Spleen (tissue), 7 donors: ENCODE measurements at regions not wholly inside any gene's neighbourhood (a gene's known extent, or its start where the extent isn't known, plus 50 kb on each side); places are given as distances from the start of the nearest gene placed in this dataset.

Experiments used
- POLR2A ChIP-seq, 3 donors: fragments of 450-650 bp; IDR thresholded peaks; one replicate each; pipeline ENCODE4 v1.5.1; 2017; ENCODE audit warnings: antibody characterized with exemption in 3 of 3, mild to moderate bottlenecking in 1 of 3
- POLR2AphosphoS5 ChIP-seq, 3 donors: sonication (generic); formaldehyde crosslinking; IDR thresholded peaks; one replicate each; pipeline ENCODE4 v1.5.1; 2017; ENCODE audit warnings: antibody characterized with exemption in 3 of 3
- TF ChIP-seq, protein P1 (sequence below), 11 experiments: fragments of 200-600 bp in 7 of 11; fragments of 450-650 bp in 4 of 11; sonication (generic) in 4 of 11; IDR thresholded peaks in 8 of 11; conservative IDR thresholded peaks in 3 of 11; 1 replicate in 7 of 11; 2 replicates in 4 of 11; pipeline versions ENCODE4 v1.4.0 to v1.8.0; 2016 to 2021; ENCODE audit warnings: antibody characterized with exemption in 11 of 11, inconsistent platforms in 4 of 11, mild to moderate bottlenecking in 1 of 11
- donor health status: DM: no; HTN: no; CAD: no; lungs with moderate emphysema.
- donor health status: DM: no; HTN: no; CAD: no.
- donor health status: DM: no; HTN: no; CAD: no.

DNA sequence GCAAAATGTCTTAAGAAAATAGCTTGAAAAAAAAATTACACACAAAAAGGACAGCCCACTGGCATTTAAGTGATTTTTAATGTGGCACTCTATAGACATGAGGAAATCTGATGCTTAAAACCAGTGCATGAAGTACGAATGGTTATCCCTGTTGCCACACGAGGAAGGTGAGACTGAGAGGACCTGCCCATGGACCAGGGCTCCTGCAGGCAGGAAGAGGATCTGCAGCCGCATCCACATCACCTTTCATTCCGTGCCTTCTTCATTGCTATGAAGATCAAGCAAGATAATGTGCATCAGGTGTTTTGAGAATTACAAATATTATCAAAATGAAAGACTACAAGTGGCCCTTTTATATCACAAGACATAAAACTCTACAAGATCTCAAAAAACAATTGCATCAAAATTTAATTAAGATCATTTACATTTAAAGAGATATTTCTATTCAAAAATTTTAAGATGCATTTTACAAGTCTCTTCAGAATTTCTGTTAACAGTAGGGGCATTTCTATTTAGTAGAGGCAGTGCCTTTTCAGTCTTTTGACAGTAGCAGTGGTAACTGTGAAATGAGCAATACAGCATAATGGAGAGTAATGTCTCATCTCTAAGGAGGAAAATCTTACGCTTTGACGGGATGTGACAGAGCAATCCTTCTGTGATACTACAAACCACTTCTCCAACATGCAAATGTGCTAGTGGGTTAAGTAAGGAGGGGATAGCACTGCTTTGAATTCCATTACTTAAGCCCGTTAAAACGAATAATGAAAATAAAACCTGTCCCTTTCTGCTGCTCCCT lies 83.4 kb downstream of the SLC5A7 start:
- TF ChIP-seq, protein P1, sequence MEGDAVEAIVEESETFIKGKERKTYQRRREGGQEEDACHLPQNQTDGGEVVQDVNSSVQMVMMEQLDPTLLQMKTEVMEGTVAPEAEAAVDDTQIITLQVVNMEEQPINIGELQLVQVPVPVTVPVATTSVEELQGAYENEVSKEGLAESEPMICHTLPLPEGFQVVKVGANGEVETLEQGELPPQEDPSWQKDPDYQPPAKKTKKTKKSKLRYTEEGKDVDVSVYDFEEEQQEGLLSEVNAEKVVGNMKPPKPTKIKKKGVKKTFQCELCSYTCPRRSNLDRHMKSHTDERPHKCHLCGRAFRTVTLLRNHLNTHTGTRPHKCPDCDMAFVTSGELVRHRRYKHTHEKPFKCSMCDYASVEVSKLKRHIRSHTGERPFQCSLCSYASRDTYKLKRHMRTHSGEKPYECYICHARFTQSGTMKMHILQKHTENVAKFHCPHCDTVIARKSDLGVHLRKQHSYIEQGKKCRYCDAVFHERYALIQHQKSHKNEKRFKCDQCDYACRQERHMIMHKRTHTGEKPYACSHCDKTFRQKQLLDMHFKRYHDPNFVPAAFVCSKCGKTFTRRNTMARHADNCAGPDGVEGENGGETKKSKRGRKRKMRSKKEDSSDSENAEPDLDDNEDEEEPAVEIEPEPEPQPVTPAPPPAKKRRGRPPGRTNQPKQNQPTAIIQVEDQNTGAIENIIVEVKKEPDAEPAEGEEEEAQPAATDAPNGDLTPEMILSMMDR (IDR thresholded peaks at IDR 0.05 in 8 of 11, conservative IDR thresholded peaks at IDR 0.05 in 3 of 11) = no peak
- no peak for TF ChIP-seq POLR2A (IDR thresholded peaks at IDR 0.05)
- TF ChIP-seq POLR2AphosphoS5 (IDR thresholded peaks at IDR 0.05) = no peak
